SK-N-SH (cell line): ENCODE measurements at regions not wholly inside any gene's neighbourhood (a gene's known extent, or its start where the extent isn't known, plus 50 kb on each side); places are given as distances from the start of the nearest gene placed in this dataset.

Source experiments
- CTCF ChIA-PET: fragments of 300-600, 350-600 bp; formaldehyde crosslinking; extraction: SDS; loops from one replicate; lab custom pipeline; 2021; lab: Yijun Ruan, JAX
- POLR2A ChIA-PET: fragments of 350-600 bp; sonication (Branson Sonifier 250); formaldehyde crosslinking; extraction: SDS; loops from one replicate; lab custom pipeline; 2020; ENCODE audit warnings: antibody characterized with exemption, inconsistent platforms; lab: Yijun Ruan, JAX
- DNase-seq: peaks from one replicate; pipeline ENCODE4 v3.0.0; 2012
- H2AFZ ChIP-seq: fragments of 200-600 bp; sonication (generic); 2 replicates; pipeline ENCODE4 v1.8.1; 2016; ENCODE audit warnings: antibody characterized with exemption, mild to moderate bottlenecking, low read depth
- H3F3A ChIP-seq: fragments of 200-600 bp; sonication (generic); replicated peaks from 2 replicates; pipeline ENCODE3; 2016; ENCODE audit warnings: antibody characterized with exemption, mild to moderate bottlenecking; ENCODE audit not compliant: insufficient read depth
- H3K27ac ChIP-seq, 2 experiments: fragments of 200-500 bp in 1 of 2; fragments of 200-600 bp in 1 of 2; sonication (Bioruptor generic) in 1 of 2; sonication (generic), shearing (Covaris generic) in 1 of 2; 2 replicates each; pipeline versions ENCODE4 v1.5.1 to v1.6.1; 2014 to 2016; ENCODE audit warnings: low read depth in 2 of 2, inconsistent platforms in 1 of 2, low read length in 1 of 2, mild to moderate bottlenecking in 1 of 2, mixed read lengths in 1 of 2
- H3K27me3 ChIP-seq: fragments of 200-600 bp; sonication (generic), shearing (Covaris generic); 2 replicates; pipeline ENCODE4 v1.6.1; 2016; ENCODE audit warnings: mixed run types; ENCODE audit not compliant: insufficient read depth
- H3K36me3 ChIP-seq, 2 experiments: fragments of 200-500 bp in 1 of 2; fragments of 200-600 bp in 1 of 2; sonication (Bioruptor generic) in 1 of 2; sonication (generic) in 1 of 2; replicated peaks in 1 of 2; 2 replicates each; pipeline versions ENCODE3 to v1.5.1; 2014 to 2016; ENCODE audit warnings: low read length in 1 of 2, mild to moderate bottlenecking in 1 of 2; ENCODE audit not compliant: insufficient read depth in 2 of 2, control insufficient read depth in 1 of 2
- H3K4me1 ChIP-seq, 2 experiments: fragments of 200-500 bp in 1 of 2; fragments of 200-600 bp in 1 of 2; sonication (Bioruptor generic) in 1 of 2; sonication (generic), shearing (Covaris generic) in 1 of 2; 2 replicates each; pipeline versions ENCODE4 v1.5.1 to v1.6.1; 2014 to 2016; ENCODE audit warnings: low read depth in 1 of 2, low read length in 1 of 2, mixed run types in 1 of 2; ENCODE audit not compliant: insufficient read depth in 2 of 2, control insufficient read depth in 1 of 2
- H3K4me2 ChIP-seq: fragments of 200-600 bp; sonication (generic), shearing (Covaris generic); 2 replicates; pipeline ENCODE4 v1.6.1; 2017; ENCODE audit warnings: mixed run types
- H3K4me3 ChIP-seq, 2 experiments: fragments of 200-500 bp in 1 of 2; fragments of 200-600 bp in 1 of 2; sonication (Bioruptor generic) in 1 of 2; sonication (generic), shearing (Covaris generic) in 1 of 2; 2 replicates each; pipeline versions ENCODE4 v1.5.1 to v1.8.1; 2014 to 2016; ENCODE audit warnings: low read depth in 2 of 2, inconsistent platforms in 1 of 2, low read length in 1 of 2, mild to moderate bottlenecking in 1 of 2, mixed read lengths in 1 of 2, moderate library complexity in 1 of 2
- H3K79me2 ChIP-seq: fragments of 200-600 bp; sonication (generic); 2 replicates; pipeline ENCODE4 v1.8.1; 2017; ENCODE audit warnings: mild to moderate bottlenecking; ENCODE audit not compliant: insufficient read depth
- H3K9ac ChIP-seq: fragments of 200-600 bp; sonication (generic); 2 replicates; pipeline ENCODE4 v1.6.1; 2017; ENCODE audit warnings: mixed run types
- H3K9me2 ChIP-seq: fragments of 200-600 bp; sonication (generic); 2 replicates; pipeline ENCODE4 v1.6.1; 2017; ENCODE audit warnings: mixed run types
- H3K9me3 ChIP-seq: fragments of 200-600 bp; sonication (generic); 2 replicates; pipeline ENCODE4 v1.6.1; 2017; ENCODE audit warnings: mixed run types, mild to moderate bottlenecking, moderate library complexity
- H4K20me1 ChIP-seq: fragments of 200-600 bp; sonication (generic); 2 replicates; pipeline ENCODE4 v1.6.1; 2017; ENCODE audit warnings: mild to moderate bottlenecking, mixed run types; ENCODE audit not compliant: insufficient read depth
- CHD2 ChIP-seq: fragments of 150-350 bp; IDR thresholded peaks from 2 replicates; pipeline ENCODE4 v1.6.1; 2018; ENCODE audit warnings: low read length; ENCODE audit not compliant: partially characterized antibody
- ELF1 ChIP-seq: IDR thresholded peaks from 2 replicates; pipeline ENCODE4 v1.4.0; 2012
- FOSL2 ChIP-seq: IDR thresholded peaks from 2 replicates; pipeline ENCODE4 v1.4.0; 2012; ENCODE audit warnings: low read depth, mild to moderate bottlenecking, moderate library complexity, borderline replicate concordance
- FOXM1 ChIP-seq: IDR thresholded peaks from 2 replicates; pipeline ENCODE4 v1.4.0; 2012; ENCODE audit warnings: low read depth, mild to moderate bottlenecking
- GABPA ChIP-seq: IDR thresholded peaks from 2 replicates; pipeline ENCODE4 v1.4.0; 2012; ENCODE audit warnings: low read depth, mild to moderate bottlenecking
- GATA2 ChIP-seq: sonication (generic); formaldehyde crosslinking; IDR thresholded peaks from 2 replicates; pipeline ENCODE4 v1.5.0; 2020; ENCODE audit warnings: mild to moderate bottlenecking, missing genetic modification reagents
- JUND ChIP-seq: IDR thresholded peaks from 2 replicates; pipeline ENCODE4 v1.4.0; 2012
- POLR2AphosphoS5 ChIP-seq: IDR thresholded peaks from 2 replicates; pipeline ENCODE4 v1.6.1; 2012; ENCODE audit warnings: low read depth, low read length
- RCOR1 ChIP-seq: fragments of 150-350 bp; IDR thresholded peaks from 2 replicates; pipeline ENCODE4 v1.6.1; 2017; ENCODE audit warnings: antibody characterized with exemption, low read length
- RXRA ChIP-seq: IDR thresholded peaks from 2 replicates; pipeline ENCODE4 v1.4.0; 2012; ENCODE audit warnings: low read depth, mild to moderate bottlenecking, borderline replicate concordance
- SIN3A ChIP-seq: IDR thresholded peaks from 2 replicates; pipeline ENCODE4 v1.6.1; 2012; ENCODE audit warnings: low read depth, mild to moderate bottlenecking, low read length, moderate library complexity, borderline replicate concordance
- TAF1 ChIP-seq: IDR thresholded peaks from 2 replicates; pipeline ENCODE4 v1.6.1; 2012; ENCODE audit warnings: low read depth, mild to moderate bottlenecking, low read length, moderate library complexity, borderline replicate concordance
- TCF12 ChIP-seq: IDR thresholded peaks from 2 replicates; pipeline ENCODE4 v1.4.0; 2012
- YY1 ChIP-seq: IDR thresholded peaks from 2 replicates; pipeline ENCODE4 v1.4.0; 2012; ENCODE audit warnings: low read depth, mild to moderate bottlenecking
- WGBS: methylation state at CpG from one replicate; pipeline ENCODE4 v1.1.6; 2017; ENCODE audit warnings: low lambda C conversion rate; 5-methylcytosine and 5-hydroxymethylcytosine counted together
- TF ChIP-seq, protein P1 (sequence below): fragments of 150-350 bp; IDR thresholded peaks from 2 replicates; pipeline ENCODE4 v1.6.1; 2017; ENCODE audit warnings: antibody characterized with exemption, low read length, low read depth, borderline replicate concordance
- TF ChIP-seq, protein P2 (sequence below): IDR thresholded peaks from 2 replicates; pipeline ENCODE4 v1.4.0; 2012; ENCODE audit warnings: low read depth, borderline replicate concordance
- TF ChIP-seq, protein P3 (sequence below): IDR thresholded peaks from 2 replicates; pipeline ENCODE4; 2012
- TF ChIP-seq, protein P4 (sequence below): IDR thresholded peaks from 2 replicates; pipeline ENCODE4 v1.4.0; 2012; ENCODE audit warnings: low read depth, borderline replicate concordance
- TF ChIP-seq, protein P5 (sequence below): IDR thresholded peaks from 2 replicates; pipeline ENCODE4 v1.6.1; 2012; ENCODE audit warnings: mild to moderate bottlenecking, low read depth, low read length, moderate library complexity
- TF ChIP-seq, protein P6 (sequence below): IDR thresholded peaks from 2 replicates; pipeline ENCODE4 v1.4.0; 2012; ENCODE audit warnings: low read depth

DNA sequence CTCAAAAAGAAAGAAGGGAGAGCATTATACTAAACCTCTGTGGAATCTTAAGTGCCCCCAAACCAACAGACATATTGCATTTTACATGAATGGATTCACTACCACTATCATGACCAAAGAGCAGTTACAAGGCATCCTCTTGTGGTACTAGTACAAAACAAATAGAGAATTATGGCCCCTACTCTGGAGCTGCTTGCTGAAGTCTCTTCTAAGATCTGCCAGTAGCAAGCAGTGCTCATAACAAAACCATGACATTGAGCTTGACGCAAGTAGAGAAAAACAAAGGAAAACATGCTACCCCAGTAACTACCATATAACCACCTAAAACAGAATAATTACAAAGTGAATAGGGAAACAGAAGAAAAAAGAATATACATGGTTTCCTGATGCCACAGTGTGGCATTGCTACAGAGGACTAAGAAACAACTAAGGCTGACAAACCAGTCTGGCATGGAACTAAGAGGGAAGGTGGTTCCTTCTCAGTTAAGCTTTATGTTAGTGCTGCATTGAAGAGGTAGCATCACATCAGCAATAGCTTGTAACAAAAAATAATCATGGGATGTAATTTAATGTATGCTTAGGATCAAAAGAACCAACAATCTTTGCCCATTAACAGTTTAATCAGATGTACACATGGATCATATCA, 150.2 kb upstream of the AGR3 start:
- Histone ChIP-seq H3K4me2 (no peak overlapping the region), H4K20me1 (no peaks in the 10 kb centered on the region), H3F3A (no peaks in the 10 kb centered on the region), H3K4me3 (no peak overlapping the region), H3K27me3 (peaks cover 5% of the 10 kb centered on the region), H3K79me2 (no peaks in the 10 kb centered on the region), H3K27ac (no peak overlapping the region), H3K9me3 (no peaks in the 10 kb centered on the region), H3K36me3 (no peaks in the 10 kb centered on the region), H2AFZ (no peak overlapping the region), H3K9ac (no peak overlapping the region), H3K9me2 (no peaks in the 10 kb centered on the region), H3K4me1 (no peaks in the 10 kb centered on the region)
- CTCF ChIA-PET = interaction anchor here (0.7 to 2.4 kb wide), 3 partner anchors 31 to 49 kb away, joined by 3 to 6 read pairs (median 3); no protein-coding TSS in a partner anchor
- TF ChIP-seq, protein P1, sequence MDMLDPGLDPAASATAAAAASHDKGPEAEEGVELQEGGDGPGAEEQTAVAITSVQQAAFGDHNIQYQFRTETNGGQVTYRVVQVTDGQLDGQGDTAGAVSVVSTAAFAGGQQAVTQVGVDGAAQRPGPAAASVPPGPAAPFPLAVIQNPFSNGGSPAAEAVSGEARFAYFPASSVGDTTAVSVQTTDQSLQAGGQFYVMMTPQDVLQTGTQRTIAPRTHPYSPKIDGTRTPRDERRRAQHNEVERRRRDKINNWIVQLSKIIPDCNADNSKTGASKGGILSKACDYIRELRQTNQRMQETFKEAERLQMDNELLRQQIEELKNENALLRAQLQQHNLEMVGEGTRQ = no peak
- TF ChIP-seq, protein P2, sequence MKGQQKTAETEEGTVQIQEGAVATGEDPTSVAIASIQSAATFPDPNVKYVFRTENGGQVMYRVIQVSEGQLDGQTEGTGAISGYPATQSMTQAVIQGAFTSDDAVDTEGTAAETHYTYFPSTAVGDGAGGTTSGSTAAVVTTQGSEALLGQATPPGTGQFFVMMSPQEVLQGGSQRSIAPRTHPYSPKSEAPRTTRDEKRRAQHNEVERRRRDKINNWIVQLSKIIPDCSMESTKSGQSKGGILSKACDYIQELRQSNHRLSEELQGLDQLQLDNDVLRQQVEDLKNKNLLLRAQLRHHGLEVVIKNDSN = no peak
- no peak for TF ChIP-seq ELF1
- no peak for TF ChIP-seq RXRA
- POLR2A ChIA-PET = no interaction called here
- no peak for DNase-seq
- WGBS = 55% methylated on average over 1 of the region's 1 CpG

DNA sequence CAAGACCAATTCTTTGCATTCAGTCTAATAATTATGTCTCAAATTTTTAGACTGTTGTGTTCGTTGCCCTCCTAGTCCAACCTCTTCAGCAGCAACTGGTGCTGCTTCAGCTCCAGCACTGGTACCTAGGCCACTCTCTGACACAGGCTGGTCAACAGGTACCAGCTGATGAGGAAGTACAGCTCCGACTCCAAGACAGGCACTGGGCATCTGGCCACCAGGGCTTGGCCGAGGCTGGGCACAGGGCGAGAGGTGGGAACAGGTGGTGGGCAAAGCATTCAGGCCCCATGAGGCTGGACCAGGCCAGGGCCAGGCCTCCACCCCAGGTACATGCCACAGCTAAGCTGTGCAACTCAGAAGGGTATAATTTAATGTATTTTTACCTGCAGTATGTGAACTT, 151.5 kb upstream of the AGR3 start:
- WGBS = 14% methylated on average over 4 of the region's 4 CpGs
- no peak for TF ChIP-seq RCOR1
- TF ChIP-seq TCF12 = no peak
- TF ChIP-seq, protein P3, sequence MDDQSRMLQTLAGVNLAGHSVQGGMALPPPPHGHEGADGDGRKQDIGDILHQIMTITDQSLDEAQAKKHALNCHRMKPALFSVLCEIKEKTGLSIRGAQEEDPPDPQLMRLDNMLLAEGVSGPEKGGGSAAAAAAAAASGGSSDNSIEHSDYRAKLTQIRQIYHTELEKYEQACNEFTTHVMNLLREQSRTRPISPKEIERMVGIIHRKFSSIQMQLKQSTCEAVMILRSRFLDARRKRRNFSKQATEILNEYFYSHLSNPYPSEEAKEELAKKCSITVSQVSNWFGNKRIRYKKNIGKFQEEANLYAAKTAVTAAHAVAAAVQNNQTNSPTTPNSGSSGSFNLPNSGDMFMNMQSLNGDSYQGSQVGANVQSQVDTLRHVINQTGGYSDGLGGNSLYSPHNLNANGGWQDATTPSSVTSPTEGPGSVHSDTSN = no peak
- TF ChIP-seq TAF1 = no peak
- no peak for TF ChIP-seq CHD2
- TF ChIP-seq FOXM1 = no peak
- no peak for TF ChIP-seq RXRA
- no peak for TF ChIP-seq FOSL2
- TF ChIP-seq, protein P4, sequence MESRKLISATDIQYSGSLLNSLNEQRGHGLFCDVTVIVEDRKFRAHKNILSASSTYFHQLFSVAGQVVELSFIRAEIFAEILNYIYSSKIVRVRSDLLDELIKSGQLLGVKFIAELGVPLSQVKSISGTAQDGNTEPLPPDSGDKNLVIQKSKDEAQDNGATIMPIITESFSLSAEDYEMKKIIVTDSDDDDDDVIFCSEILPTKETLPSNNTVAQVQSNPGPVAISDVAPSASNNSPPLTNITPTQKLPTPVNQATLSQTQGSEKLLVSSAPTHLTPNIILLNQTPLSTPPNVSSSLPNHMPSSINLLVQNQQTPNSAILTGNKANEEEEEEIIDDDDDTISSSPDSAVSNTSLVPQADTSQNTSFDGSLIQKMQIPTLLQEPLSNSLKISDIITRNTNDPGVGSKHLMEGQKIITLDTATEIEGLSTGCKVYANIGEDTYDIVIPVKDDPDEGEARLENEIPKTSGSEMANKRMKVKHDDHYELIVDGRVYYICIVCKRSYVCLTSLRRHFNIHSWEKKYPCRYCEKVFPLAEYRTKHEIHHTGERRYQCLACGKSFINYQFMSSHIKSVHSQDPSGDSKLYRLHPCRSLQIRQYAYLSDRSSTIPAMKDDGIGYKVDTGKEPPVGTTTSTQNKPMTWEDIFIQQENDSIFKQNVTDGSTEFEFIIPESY = no peak
- no peak for TF ChIP-seq GABPA
- no peak for TF ChIP-seq YY1
- TF ChIP-seq, protein P5, sequence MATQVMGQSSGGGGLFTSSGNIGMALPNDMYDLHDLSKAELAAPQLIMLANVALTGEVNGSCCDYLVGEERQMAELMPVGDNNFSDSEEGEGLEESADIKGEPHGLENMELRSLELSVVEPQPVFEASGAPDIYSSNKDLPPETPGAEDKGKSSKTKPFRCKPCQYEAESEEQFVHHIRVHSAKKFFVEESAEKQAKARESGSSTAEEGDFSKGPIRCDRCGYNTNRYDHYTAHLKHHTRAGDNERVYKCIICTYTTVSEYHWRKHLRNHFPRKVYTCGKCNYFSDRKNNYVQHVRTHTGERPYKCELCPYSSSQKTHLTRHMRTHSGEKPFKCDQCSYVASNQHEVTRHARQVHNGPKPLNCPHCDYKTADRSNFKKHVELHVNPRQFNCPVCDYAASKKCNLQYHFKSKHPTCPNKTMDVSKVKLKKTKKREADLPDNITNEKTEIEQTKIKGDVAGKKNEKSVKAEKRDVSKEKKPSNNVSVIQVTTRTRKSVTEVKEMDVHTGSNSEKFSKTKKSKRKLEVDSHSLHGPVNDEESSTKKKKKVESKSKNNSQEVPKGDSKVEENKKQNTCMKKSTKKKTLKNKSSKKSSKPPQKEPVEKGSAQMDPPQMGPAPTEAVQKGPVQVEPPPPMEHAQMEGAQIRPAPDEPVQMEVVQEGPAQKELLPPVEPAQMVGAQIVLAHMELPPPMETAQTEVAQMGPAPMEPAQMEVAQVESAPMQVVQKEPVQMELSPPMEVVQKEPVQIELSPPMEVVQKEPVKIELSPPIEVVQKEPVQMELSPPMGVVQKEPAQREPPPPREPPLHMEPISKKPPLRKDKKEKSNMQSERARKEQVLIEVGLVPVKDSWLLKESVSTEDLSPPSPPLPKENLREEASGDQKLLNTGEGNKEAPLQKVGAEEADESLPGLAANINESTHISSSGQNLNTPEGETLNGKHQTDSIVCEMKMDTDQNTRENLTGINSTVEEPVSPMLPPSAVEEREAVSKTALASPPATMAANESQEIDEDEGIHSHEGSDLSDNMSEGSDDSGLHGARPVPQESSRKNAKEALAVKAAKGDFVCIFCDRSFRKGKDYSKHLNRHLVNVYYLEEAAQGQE = no peak
- TF ChIP-seq POLR2AphosphoS5 = no peak
- no peak for TF ChIP-seq ELF1
- no peak for TF ChIP-seq GATA2 (CRISPR knock-in tag)
- TF ChIP-seq, protein P6, sequence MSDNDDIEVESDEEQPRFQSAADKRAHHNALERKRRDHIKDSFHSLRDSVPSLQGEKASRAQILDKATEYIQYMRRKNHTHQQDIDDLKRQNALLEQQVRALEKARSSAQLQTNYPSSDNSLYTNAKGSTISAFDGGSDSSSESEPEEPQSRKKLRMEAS = no peak
- TF ChIP-seq SIN3A = no peak
- no peak for TF ChIP-seq JUND
- ChIA-PET CTCF (interaction anchor here (0.7 to 2.4 kb wide), 3 partner anchors 29 to 50 kb away, joined by 3 to 6 read pairs (median 4); no protein-coding TSS in a partner anchor), POLR2A (no interaction called here)
- Histone ChIP-seq H4K20me1 (no peaks in the 10 kb centered on the region), H3K27ac (no peak overlapping the region), H3K4me2 (no peak overlapping the region), H3F3A (no peaks in the 10 kb centered on the region), H3K4me3 (no peak overlapping the region), H3K79me2 (no peaks in the 10 kb centered on the region), H3K4me1 (no peaks in the 10 kb centered on the region), H2AFZ (no peak overlapping the region), H3K9me3 (no peaks in the 10 kb centered on the region), H3K27me3 (peaks cover 10% of the 10 kb centered on the region), H3K36me3 (no peaks in the 10 kb centered on the region), H3K9ac (no peak overlapping the region), H3K9me2 (no peaks in the 10 kb centered on the region)
- no peak for DNase-seq
